Memory B cell (primary cell): ENCODE measurements at regions not wholly inside any gene's neighbourhood (a gene's known extent, or its start where the extent isn't known, plus 50 kb on each side); places are given as distances from the start of the nearest gene placed in this dataset.
"Not testable (repeated sequence)": the region's sequence is repeated elsewhere in the genome, so short reads cannot be mapped to it uniquely, and the experiment has no call there.

Experiments
- ATAC-seq: fragments of 150-1000 bp; cut with Tn5 transposase; 2 replicates; pipeline ENCODE4 v1.10.0; 2021; ENCODE audit warnings: low read depth, mild to moderate bottlenecking, moderate library complexity
- DNase-seq, 2 donors: peaks; one replicate each; pipeline ENCODE4 v3.0.0; 2022; ENCODE audit warnings: low spot score in 2 of 2
- H3K27ac Mint-ChIP-seq: one replicate; pipeline ENCODE4 v1.8.0; 2022; ENCODE audit warnings: mild to moderate bottlenecking, moderate library complexity, mixed read lengths
- H3K27me3 Mint-ChIP-seq: one replicate; pipeline ENCODE4 v1.8.0; 2022; ENCODE audit warnings: mixed read lengths
- H3K36me3 Mint-ChIP-seq: one replicate; pipeline ENCODE4 v1.8.0; 2022; ENCODE audit warnings: mild to moderate bottlenecking, mixed read lengths
- H3K4me1 Mint-ChIP-seq: one replicate; pipeline ENCODE4 v1.8.0; 2022; ENCODE audit warnings: mixed read lengths
- H3K4me3 Mint-ChIP-seq: one replicate; pipeline ENCODE4 v1.8.0; 2022; ENCODE audit warnings: mild to moderate bottlenecking, moderate library complexity, mixed read lengths
- H3K9me3 Mint-ChIP-seq: one replicate; pipeline ENCODE4 v1.8.0; 2022; ENCODE audit warnings: mixed read lengths

DNA sequence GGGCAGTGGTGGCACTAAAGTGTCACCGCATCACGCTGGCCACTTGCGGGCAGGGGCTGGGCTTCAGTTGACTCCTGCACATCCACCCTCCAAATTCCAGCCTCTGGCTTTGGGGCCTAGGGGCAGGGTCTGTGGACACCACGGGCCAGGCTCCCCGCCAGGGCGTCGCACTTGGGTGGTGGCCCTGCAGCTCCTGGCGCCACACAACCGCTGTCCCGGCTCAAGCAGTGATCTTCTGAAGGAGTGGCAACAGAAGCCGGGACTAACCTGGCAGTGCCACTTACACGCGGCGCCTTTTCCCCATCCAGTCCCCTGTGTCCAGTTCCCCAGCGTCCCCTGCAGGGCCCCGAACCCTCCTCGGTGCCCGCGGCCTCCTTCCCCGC lies 134.3 kb upstream of the ZNF92 start:
- Mint-ChIP-seq H3K27me3 (peaks cover 8% of the 10 kb centered on the region), H3K27ac (no peak overlapping the region), H3K9me3 (no peaks in the 10 kb centered on the region), H3K4me1 (peaks cover 7% of the 10 kb centered on the region), H3K36me3 (peaks cover 4% of the 10 kb centered on the region), H3K4me3 (peak overlapping the region; percentile 32)
- DNase-seq, result no peak
- ATAC-seq, result no peak

DNA sequence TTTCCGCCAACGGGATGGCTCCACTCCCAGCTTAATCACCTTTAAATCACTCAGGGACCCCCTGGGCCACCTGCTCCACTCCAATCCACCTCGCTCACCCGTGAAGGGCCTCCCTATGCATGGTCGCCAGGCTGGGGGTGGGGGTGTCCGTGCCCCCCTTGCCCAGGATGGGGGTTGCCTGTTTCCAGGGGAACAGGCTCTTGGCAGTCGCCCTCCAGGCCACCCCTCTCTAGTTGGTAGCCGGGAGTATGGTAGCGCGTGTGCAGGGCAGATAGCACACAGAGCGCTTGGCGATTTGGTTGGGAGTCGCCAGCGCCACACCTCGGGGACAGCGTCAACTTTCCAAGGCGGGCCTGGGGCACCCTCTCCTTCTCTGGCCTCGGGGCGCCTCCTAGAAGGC lies 134.9 kb upstream of the ZNF92 start:
- no peak for ATAC-seq
- Mint-ChIP-seq H3K27ac (no peak overlapping the region), H3K9me3 (no peaks in the 10 kb centered on the region), H3K4me3 (no peak overlapping the region), H3K4me1 (peaks cover 7% of the 10 kb centered on the region), H3K27me3 (peaks cover 8% of the 10 kb centered on the region), H3K36me3 (peaks cover 4% of the 10 kb centered on the region)
- DNase-seq, result no peak

DNA sequence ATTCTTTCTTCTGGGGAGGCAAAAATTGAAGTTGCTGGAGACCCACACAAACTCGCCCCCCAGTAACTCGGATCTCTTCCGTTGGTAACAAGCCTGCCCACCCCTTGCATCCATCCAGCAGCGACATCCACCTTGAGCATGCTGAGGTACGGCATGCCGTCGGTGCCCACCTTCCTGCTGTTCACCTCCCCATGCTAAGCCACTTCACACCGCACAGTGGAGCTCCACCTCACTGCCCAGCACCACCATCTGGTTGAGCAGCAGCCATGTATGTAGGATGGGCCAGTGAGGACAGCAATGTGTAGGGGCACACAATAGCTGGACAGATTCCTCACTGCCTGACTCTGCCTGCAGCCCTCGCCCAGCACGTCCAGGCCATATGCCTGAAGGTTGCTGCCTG lies 138.1 kb upstream of the ZNF92 start:
- peaks cover 8% of the 10 kb centered on the region for H3K27me3 Mint-ChIP-seq
- H3K9me3 Mint-ChIP-seq, result no peaks in the 10 kb centered on the region
- ATAC-seq (no peak), DNase-seq (no peak)
- H3K4me1 Mint-ChIP-seq, result peaks cover 7% of the 10 kb centered on the region
- no peak overlapping the region for H3K4me3 Mint-ChIP-seq
- H3K36me3 Mint-ChIP-seq, result peaks cover 4% of the 10 kb centered on the region
- no peak overlapping the region for H3K27ac Mint-ChIP-seq

DNA sequence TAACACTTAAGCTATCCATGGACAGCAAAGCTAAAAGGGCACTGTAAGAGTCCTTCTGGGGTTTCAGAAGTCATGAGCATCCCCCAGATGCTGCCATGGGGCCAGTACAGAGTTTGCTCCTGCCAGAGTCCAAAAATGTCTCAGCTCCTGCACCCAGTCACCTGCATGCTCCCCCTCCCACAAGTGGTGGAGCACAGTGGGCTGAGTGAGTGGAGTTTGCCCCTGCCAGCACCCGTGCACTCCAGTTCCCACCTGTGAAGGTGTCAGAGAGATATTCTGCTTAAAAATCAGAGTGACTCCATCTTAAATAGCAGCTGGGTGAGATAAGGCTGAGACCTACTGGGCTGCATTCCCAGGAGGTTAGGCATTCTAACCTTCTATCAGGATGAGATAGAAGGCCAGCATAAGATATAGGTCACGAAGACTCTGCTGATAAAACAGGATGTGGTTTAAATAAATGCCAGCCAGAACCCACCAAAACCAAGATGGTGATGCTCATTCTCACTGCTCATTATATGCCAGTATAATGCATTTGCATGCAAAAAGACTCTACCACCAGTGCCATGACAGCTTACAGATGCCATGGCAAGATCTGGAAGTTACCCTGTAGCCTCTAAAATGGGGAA lies 140.1 kb upstream of the ZNF92 start:
- Mint-ChIP-seq H3K4me3 (no peak overlapping the region), H3K27me3 (peaks cover 3% of the 10 kb centered on the region), H3K4me1 (peaks cover 5% of the 10 kb centered on the region), H3K36me3 (peaks cover 3% of the 10 kb centered on the region), H3K27ac (no peak overlapping the region), H3K9me3 (no peaks in the 10 kb centered on the region)
- DNase-seq, result no peak
- ATAC-seq, result no peak

DNA sequence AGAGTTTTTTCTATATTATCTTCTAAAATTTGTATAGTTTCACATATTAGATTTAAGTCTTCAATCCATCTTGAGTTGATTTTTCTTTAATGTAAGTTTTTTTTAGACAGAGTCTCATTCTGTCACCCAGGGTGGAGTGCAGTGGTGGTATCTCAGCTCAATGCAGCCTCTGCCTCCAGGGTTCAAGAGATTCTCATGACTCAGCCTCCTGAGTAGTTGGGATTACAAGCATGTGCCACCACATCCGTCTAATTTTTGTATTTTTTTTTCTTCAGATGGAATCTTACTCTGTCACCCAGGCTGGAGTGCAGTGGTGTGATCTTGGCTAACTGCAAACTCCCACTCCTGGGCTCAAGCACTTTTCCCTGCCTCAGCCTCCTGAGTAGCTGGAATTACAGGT lies 143.4 kb upstream of the ZNF92 start:
- H3K27ac Mint-ChIP-seq, result no peak overlapping the region
- H3K36me3 Mint-ChIP-seq, result no peaks in the 10 kb centered on the region
- H3K9me3 Mint-ChIP-seq, result no peaks in the 10 kb centered on the region
- H3K4me3 Mint-ChIP-seq, result no peak overlapping the region
- H3K27me3 Mint-ChIP-seq, result no peaks in the 10 kb centered on the region
- ATAC-seq, result no peak
- no peak for DNase-seq
- no peaks in the 10 kb centered on the region for H3K4me1 Mint-ChIP-seq

DNA sequence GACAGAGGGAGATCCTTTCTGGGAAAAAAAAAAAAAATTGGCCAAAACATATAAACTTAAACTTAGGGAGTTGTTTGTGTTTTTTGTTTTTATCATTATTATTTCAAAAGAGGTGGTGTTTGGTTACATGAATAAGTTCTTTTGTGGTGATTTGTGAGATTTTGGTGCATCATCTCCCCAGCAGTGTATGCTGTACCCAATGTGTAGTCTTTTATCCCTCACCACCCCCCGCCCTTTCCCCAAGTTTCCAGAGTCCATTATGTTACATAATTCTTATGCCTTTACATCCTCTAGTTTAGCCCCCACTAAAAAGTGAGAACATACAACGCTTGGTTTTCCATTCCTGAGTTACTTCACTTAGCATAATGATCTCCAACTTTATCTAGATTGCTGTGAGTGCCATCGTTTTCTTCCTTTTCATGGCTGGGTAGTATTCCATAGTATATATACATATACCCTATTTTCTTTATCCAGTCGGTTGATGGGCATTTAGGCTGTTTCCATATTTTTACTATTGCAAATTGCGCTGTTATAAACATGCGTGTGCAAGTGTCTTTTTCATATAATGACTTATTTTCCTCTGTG lies 148.1 kb upstream of the ZNF92 start:
- Mint-ChIP-seq H3K4me3 (no peak overlapping the region), H3K27ac (no peak overlapping the region), H3K27me3 (no peaks in the 10 kb centered on the region), H3K36me3 (no peaks in the 10 kb centered on the region), H3K9me3 (no peaks in the 10 kb centered on the region), H3K4me1 (no peaks in the 10 kb centered on the region)
- ATAC-seq (no peak), DNase-seq (no peak)

DNA sequence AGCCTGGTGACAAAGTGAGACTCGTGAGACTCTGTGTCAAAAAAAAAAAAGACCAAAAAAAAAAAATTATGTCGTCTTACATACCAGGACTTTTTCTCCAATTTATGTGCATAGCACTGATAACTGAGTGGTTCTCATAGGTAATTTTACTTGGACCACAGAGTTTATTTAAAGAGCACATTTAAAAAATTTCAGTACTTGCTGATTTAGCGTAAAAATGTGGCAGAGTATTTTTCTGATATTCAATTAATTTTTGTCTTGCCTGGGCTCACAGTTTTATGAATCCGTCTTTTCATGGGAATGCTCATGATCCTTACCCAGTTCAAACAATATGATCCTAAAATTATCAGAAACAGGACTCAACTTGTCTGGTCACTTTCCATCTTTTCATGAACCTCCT lies 151.0 kb upstream of the ZNF92 start:
- DNase-seq, result no peak
- Mint-ChIP-seq H3K27ac (no peak overlapping the region), H3K4me1 (no peaks in the 10 kb centered on the region), H3K36me3 (no peaks in the 10 kb centered on the region), H3K27me3 (no peaks in the 10 kb centered on the region), H3K9me3 (no peaks in the 10 kb centered on the region), H3K4me3 (no peak overlapping the region)
- no peak for ATAC-seq

DNA sequence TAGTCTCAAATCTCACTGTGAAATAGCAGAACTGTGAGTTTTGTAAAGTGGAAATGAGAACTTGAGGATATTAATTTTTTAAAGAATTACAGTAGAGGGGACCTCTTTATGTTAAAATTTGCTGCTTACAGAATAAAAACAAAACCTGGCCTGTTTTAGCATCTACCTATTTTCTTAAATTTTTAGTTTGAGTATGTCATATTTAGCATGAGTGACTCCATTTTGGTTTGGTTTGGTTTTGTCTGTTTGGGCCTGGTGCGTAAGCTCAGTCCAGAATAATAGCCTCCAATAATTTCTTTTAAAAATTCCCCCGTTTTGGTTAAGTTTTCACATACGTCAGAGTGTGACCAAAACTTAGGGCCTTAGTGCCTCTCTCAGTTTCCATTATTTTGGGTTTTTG lies 152.0 kb upstream of the ZNF92 start:
- ATAC-seq, result no peak
- no peaks in the 10 kb centered on the region for H3K9me3 Mint-ChIP-seq
- no peaks in the 10 kb centered on the region for H3K36me3 Mint-ChIP-seq
- no peaks in the 10 kb centered on the region for H3K27me3 Mint-ChIP-seq
- H3K27ac Mint-ChIP-seq, result no peak overlapping the region
- H3K4me3 Mint-ChIP-seq, result no peak overlapping the region
- DNase-seq, result no peak
- peaks cover under 1% of the 10 kb centered on the region for H3K4me1 Mint-ChIP-seq

DNA sequence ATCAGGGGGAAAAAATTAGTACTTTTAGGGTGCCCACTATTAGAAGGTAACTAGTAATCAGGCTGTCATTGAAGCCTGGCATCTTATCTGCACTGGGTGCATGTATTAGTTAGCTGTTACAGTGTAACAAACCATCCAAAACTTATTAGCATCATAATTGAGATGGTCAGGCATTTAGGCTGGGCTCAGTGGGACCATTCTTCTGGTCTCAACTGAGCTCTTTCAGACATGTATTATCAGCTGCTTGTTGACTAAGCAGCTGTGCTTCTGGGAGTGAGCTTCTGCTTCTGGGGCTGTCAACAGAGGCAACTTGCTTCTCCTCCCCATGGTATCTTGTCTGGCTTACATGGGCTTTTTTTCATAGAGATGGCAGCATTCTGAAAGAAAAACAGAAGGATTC lies 154.0 kb upstream of the ZNF92 start:
- ATAC-seq, result no peak
- H3K9me3 Mint-ChIP-seq, result no peaks in the 10 kb centered on the region
- H3K27me3 Mint-ChIP-seq, result no peaks in the 10 kb centered on the region
- H3K4me1 Mint-ChIP-seq, result peaks cover 5% of the 10 kb centered on the region
- H3K36me3 Mint-ChIP-seq, result no peaks in the 10 kb centered on the region
- DNase-seq, result no peak
- H3K27ac Mint-ChIP-seq, result no peak overlapping the region
- H3K4me3 Mint-ChIP-seq, result no peak overlapping the region

DNA sequence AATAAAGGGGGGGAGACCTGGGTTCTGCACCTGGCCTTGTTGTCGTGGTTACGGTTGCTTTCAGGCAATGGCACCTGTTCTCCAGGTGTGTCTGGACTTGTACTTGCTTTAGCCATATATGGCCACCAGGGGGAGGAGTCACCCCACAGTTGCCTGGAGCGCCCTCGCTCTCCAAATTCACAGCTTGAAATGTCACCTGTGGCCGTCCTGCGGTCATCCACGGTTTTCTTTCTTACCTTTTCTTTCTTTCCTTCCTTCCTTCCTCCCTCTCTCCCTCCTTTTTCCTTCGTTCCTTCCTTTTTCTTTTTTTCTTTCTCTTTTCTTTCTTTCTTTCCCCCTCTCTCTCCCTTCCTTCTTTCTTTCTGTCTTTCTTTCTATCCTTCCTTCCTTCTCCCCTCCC lies 157.2 kb upstream of the ZNF92 start:
- H3K27ac Mint-ChIP-seq, result no peak overlapping the region
- H3K27me3 Mint-ChIP-seq, result no peaks in the 10 kb centered on the region
- peak; percentile 63 to 69 for DNase-seq
- H3K4me1 Mint-ChIP-seq, result peaks cover 5% of the 10 kb centered on the region
- H3K4me3 Mint-ChIP-seq, result peak overlapping the region; percentile 3
- H3K36me3 Mint-ChIP-seq, result no peaks in the 10 kb centered on the region
- ATAC-seq, result peak; percentile 91
- no peaks in the 10 kb centered on the region for H3K9me3 Mint-ChIP-seq

DNA sequence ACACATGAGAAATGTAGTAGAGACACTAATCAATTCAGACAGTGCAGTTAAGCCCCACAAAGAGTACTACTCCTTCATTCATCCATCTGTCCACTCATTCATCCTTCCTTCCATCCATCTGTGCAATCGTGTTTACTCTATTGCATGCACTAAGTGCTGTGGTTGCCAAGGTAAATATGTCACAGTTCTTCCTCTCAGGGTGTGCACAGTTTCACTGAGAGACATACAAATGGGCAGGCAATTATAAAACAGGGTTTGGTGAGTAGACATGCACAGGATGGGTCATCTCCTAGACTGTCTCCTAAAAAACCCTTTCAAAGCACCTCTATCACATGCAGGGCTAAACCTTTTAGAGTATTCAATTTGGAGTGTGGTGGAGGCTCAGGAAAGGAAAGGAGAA lies 160.4 kb upstream of the ZNF92 start:
- H3K4me3 Mint-ChIP-seq, H3K9me3 Mint-ChIP-seq, DNase-seq, ATAC-seq, H3K27me3 Mint-ChIP-seq, H3K36me3 Mint-ChIP-seq, H3K27ac Mint-ChIP-seq, H3K4me1 Mint-ChIP-seq: not testable (repeated sequence)

DNA sequence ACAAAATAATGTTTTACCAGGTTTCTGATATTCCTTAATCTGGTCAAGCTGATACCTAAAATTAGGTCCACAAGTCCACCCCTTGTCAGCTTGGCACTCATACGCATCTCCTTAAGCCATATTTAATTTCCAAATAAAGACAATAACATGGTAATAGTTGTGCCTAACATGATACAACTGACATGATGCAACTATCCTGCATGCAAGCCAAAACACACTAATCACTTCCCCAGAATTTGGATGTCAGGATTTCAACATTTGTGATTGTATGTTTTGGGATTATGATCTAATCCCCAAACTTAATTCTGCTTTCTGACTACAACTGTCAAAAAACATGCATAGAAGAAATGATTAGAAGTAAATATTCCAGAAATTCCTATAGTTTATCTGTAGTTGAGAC lies 174.4 kb upstream of the ZNF92 start:
- not testable (repeated sequence) for H3K27me3 Mint-ChIP-seq, H3K4me3 Mint-ChIP-seq, ATAC-seq

DNA sequence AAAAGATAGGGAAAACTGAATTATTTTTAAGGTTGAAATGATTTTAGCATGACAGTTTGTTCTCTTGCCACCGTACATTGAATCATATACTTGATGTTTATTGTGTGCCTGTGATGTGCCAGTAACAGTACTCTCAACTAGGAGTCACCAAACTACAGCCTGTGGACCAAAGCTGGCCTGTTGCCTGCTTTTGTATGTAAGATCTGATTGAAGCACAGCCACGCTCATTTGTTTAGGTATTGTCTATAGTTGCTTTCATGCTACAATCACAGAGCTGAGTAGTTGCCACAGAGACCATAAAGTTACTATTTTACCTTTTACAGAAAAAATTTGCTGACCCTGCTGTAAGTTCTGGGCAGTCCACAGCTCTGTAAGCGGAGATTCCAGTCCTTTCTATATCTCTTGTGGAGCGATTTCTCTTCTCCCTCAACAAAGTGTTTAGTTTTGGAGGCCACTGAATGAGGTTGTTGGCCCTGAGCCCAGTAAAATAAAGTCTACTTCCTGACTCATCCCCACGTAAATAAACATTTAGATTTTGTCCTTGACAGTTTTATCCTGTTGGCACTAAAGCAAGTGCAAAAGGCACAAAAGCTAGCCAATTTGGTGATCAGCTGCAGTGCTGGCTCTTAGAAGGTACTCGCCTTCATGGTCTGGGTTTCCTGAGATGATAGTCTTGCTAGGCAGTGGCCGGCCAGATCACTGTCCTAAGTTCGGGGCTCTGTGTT lies 180.2 kb upstream of the ZNF92 start:
- not testable (repeated sequence) for H3K4me3 Mint-ChIP-seq, H3K36me3 Mint-ChIP-seq, DNase-seq, ATAC-seq, H3K27me3 Mint-ChIP-seq, H3K9me3 Mint-ChIP-seq, H3K27ac Mint-ChIP-seq, H3K4me1 Mint-ChIP-seq

More for the DNA sequence above, 174.4 kb upstream of the ZNF92 start:
- not testable (repeated sequence) for DNase-seq, H3K27ac Mint-ChIP-seq, H3K9me3 Mint-ChIP-seq, H3K36me3 Mint-ChIP-seq, H3K4me1 Mint-ChIP-seq

DNA sequence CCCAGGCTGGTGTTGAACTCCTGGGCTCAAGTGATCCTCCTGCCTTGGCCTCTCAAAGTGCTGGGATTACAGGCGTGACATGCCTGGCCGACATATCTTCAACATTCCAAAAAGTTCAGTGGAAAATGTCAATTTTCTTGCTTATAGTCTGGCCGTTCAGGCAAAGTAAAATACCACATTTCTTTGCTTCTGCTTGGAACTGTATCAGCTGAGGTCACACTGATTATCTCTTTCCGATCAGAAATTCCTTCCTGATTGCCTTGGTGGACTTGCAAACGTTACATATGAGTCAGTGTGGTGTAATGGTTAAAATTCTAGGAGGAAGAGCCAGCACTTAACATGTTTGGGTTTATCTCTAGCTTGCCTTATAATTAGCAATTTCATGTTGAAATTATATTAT lies 170.6 kb upstream of the ERV3-1 start:
- not testable (repeated sequence) for H3K9me3 Mint-ChIP-seq, H3K27me3 Mint-ChIP-seq

DNA sequence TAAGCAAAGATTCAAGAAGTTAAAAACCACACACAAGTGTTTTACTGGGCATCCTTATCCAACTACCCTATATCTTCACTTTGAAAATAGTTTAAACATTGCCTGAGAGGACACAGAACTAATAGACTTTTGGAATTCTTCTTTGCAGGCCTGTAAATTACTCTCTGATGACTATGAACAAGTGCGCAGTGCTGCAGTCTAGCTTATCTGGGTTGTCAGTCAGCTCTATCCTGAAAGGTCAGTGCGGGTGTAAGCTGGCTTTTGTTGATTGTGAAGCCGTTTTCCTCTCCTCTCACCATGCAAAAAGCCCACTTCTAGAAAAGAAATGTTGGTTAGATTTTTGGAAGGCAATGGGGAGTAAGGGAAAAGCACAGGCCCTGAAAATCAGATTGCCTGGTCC lies 143.6 kb upstream of the ERV3-1 start:
- H3K4me3 Mint-ChIP-seq, H3K9me3 Mint-ChIP-seq, ATAC-seq, H3K27ac Mint-ChIP-seq, DNase-seq, H3K36me3 Mint-ChIP-seq, H3K27me3 Mint-ChIP-seq, H3K4me1 Mint-ChIP-seq: not testable (repeated sequence)

More for the DNA sequence above, 170.6 kb upstream of the ERV3-1 start:
- not testable (repeated sequence) for H3K27ac Mint-ChIP-seq, H3K4me3 Mint-ChIP-seq, DNase-seq, H3K36me3 Mint-ChIP-seq, H3K4me1 Mint-ChIP-seq, ATAC-seq
